Erythroblast (primary cell): ENCODE measurements at regions not wholly inside any gene's neighbourhood (a gene's known extent, or its start where the extent isn't known, plus 50 kb on each side); places are given as distances from the start of the nearest gene placed in this dataset.

Experiments used
- GATA1 ChIP-seq: IDR thresholded peaks from 2 replicates; pipeline ENCODE4 v1.6.1; 2011; ENCODE audit warnings: low read depth, mild to moderate bottlenecking, control low read depth, low read length, moderate library complexity
- POLR2A ChIP-seq: IDR thresholded peaks from 2 replicates; pipeline ENCODE4 v1.6.1; 2011; ENCODE audit warnings: mild to moderate bottlenecking, low read length

- no peak for TF ChIP-seq POLR2A
- no peak for TF ChIP-seq GATA1
Measured at GRCh38 chr1:10856863-10857598, 60.6 kb upstream of the CASZ1 start.
